LNCAP (cell line): ENCODE measurements at regions not wholly inside any gene's neighbourhood (a gene's known extent, or its start where the extent isn't known, plus 50 kb on each side); places are given as distances from the start of the nearest gene placed in this dataset.
A peak's percentile ranks its signal among the peaks of the same experiment; 100 is the strongest.

Source experiments
- CTCF ChIP-seq: fragments of 450-650 bp; IDR thresholded peaks from 2 replicates; pipeline ENCODE4 v1.5.1; 2017; ENCODE audit warnings: mild to moderate bottlenecking

DNA sequence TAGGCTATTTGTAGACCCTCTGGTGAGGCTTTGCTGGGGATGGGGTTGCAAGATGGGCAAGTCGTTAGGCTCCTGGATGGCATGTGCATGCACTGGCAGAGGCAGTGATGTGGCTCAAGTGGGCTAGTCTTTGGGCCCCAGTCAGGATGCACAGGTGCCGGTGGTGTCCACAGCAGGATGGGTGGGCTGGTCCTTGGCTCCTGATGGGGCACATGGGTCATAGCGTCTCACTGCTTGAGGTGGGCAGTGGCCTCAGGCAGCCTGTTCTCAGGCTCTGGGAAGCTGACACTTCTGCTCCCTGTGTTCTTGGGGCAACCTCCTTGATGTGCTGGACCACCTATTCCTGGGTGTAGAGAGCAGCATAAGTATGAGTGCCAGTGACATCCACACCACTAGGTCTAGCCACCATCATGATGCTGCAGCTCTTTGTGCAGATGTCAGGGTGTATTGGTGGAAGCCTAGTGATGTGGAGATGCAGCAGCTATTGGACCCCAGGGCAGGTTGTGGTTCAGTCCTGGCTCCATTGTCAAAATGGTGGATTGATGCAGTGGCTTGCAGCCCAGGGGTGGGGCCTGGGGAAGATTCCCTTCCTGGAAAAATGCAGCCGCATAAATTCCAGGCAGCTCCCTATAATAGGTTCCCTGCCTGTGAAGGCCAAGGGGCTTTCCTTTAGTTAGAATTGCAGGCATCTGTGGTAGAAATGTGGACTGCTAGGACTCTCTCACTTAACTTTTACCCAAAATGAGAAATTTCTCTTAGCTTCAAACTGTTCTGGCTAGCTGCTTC lies 742.5 kb upstream of the MDGA2 start:
- no peak for TF ChIP-seq CTCF

DNA sequence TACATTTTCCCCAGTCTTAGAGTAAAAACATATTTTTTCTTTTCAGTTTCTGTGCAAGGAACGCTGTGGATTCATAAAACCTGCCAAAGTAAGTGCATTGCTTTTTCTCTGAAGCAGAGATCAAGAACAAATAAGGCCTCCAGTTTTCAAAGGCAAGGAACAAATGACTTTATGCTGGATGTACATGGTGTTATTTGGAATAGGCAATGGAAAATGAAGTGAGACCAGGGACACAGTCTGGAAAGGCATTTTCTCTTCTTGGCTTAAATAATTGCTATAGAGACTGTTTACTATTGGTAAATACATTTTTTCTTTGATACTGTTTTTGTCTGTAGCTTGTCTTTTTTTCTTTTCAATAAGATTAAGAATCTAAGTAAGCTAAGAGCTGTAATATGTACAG lies 725.9 kb upstream of the MDGA2 start:
- TF ChIP-seq CTCF, result no peak

DNA sequence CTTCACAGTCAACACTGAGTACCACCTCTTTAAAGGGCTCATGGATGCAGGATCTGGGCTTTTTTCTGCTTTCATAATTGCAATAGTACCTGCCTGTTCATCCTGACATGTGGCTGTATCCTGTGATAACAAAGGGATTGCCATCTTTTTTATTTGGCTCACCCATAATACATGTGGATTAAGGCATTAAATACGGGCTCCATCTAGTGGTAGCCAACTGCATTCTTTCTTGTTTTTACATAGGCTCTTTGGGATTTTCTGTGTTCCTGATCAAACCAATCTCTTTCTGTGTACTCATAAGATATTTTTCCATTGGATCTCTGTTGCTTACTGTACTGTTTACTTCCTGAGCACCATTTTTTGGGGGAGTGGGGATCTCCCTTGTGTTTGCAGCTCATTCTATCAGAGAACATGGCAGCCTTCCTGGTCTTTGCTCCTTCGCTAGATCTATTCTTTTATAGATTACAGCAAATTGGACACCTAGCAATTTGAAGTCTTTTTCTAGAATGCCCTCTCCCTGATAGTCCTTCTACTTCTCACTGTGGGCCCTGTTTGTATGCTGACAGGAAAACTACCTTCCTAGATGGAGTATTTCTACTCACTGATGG lies 723.4 kb upstream of the MDGA2 start:
- TF ChIP-seq CTCF, result peak; percentile 81

DNA sequence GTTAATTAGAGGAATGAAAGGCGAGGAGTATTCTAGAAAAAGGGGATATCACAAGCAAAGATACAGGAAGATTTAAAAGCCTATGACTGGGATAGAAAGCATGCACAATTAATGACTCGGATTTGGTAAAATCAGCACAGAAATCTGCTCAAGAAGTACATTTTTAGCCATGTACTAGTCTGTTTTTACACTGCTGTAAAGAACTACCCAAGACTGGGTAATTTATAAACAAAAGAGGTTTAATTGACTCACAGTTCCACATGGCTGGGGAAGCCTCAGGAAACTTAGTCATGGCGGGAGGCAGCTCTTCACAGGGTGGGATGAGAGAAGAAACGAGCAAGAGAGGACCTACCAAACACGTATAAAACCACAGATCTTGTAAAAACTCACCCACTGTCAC lies 716.3 kb upstream of the MDGA2 start:
- no peak for TF ChIP-seq CTCF

- TF ChIP-seq CTCF, result no peak
Observed at GRCh38 chr14:48390346-48390745, 714.9 kb upstream of the MDGA2 start.

GRCh38 chr14:48384821-48385220 lies 709.4 kb upstream of the MDGA2 start:
- TF ChIP-seq CTCF, result no peak

DNA sequence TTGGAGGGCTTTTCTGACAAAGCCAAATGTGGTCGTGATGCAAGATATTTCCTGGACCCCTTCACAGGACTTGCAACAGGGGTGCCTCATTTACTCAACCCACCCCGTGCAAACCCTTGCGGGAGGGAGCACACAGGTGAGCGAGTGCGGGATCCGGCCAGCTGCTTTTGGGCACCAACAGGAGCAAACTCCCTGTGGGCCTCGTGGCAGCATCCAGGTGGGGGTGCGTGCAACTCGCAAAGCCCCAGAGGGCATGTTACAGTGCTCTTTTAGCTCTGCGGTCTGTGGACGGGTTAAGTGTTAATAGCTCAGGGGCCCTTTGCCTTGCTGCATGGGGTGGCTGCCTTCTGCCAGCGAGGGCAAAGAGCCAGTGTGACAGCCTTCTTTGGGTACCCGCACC lies 707.6 kb upstream of the MDGA2 start:
- no peak for TF ChIP-seq CTCF
